HepG2 (cell line): ENCODE measurements at regions not wholly inside any gene's neighbourhood (a gene's known extent, or its start where the extent isn't known, plus 50 kb on each side); places are given as distances from the start of the nearest gene placed in this dataset.

Experiments
- BRCA1 ChIP-seq: sonication (generic); formaldehyde crosslinking; IDR thresholded peaks from 2 replicates; pipeline ENCODE4 v1.4.0; 2020; ENCODE audit warnings: missing genetic modification reagents
- JUND ChIP-seq: sonication (generic); formaldehyde crosslinking; IDR thresholded peaks from 2 replicates; pipeline ENCODE4 v1.8.0; 2022; ENCODE audit warnings: mild to moderate bottlenecking, missing genetic modification reagents
- KLF16 ChIP-seq, 2 experiments: sonication (generic) in 1 of 2; formaldehyde crosslinking in 1 of 2; IDR thresholded peaks; 2 replicates each; pipeline versions ENCODE4 v1.6.1 to v1.8.0; 2016 to 2023; ENCODE audit warnings: missing genetic modification reagents in 2 of 2, missing compliant biosample characterization in 1 of 2
- ZSCAN12 ChIP-seq: sonication (generic); formaldehyde crosslinking; IDR thresholded peaks from 2 replicates; pipeline ENCODE4 v1.9.0; 2021; ENCODE audit warnings: mild to moderate bottlenecking, missing genetic modification reagents
- TF ChIP-seq, protein P1 (sequence below): sonication (generic); formaldehyde crosslinking; IDR thresholded peaks from 2 replicates; pipeline ENCODE4 v1.5.0; 2020; ENCODE audit warnings: mild to moderate bottlenecking, missing genetic modification reagents, moderate library complexity

DNA sequence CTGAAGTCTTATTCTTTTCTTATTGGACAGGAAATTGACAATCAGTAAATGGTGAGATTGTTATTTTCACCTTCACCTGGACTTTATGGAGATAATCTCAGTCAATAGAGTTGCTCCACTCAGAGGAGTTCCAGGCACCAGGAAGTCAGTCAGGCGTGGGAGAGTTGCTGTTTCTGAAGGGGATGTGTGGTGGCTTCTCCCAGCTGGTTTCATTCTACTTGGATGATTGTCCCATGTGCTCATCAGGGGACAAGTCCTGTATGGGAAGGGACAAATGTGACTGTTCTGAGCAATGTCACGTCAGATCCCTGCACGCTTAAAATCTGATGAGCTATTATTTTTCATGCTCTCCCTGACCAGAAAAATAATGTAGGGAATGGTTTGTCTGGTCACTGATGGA is 222.5 kb upstream of the PITRM1 start:
- TF ChIP-seq, protein P1, sequence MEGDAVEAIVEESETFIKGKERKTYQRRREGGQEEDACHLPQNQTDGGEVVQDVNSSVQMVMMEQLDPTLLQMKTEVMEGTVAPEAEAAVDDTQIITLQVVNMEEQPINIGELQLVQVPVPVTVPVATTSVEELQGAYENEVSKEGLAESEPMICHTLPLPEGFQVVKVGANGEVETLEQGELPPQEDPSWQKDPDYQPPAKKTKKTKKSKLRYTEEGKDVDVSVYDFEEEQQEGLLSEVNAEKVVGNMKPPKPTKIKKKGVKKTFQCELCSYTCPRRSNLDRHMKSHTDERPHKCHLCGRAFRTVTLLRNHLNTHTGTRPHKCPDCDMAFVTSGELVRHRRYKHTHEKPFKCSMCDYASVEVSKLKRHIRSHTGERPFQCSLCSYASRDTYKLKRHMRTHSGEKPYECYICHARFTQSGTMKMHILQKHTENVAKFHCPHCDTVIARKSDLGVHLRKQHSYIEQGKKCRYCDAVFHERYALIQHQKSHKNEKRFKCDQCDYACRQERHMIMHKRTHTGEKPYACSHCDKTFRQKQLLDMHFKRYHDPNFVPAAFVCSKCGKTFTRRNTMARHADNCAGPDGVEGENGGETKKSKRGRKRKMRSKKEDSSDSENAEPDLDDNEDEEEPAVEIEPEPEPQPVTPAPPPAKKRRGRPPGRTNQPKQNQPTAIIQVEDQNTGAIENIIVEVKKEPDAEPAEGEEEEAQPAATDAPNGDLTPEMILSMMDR (CRISPR knock-in tag), result no peak
- TF ChIP-seq JUND (CRISPR knock-in tag) (no peak), ZSCAN12 (CRISPR knock-in tag) (no peak), BRCA1 (no peak), KLF16 (CRISPR knock-in tag; IDR thresholded peaks at IDR 0.05) (no peak)
